Left ventricle myocardium inferior (tissue), 1 donor: ENCODE measurements at regions not wholly inside any gene's neighbourhood (a gene's known extent, or its start where the extent isn't known, plus 50 kb on each side); places are given as distances from the start of the nearest gene placed in this dataset.
"Not testable (repeated sequence)": the region's sequence is repeated elsewhere in the genome, so short reads cannot be mapped to it uniquely, and the experiment has no call there.

Experiments
- DNase-seq: peaks from one replicate; pipeline ENCODE4 v3.0.0-alpha.2; 2020
- H3K27ac ChIP-seq: fragments of 200-600 bp; replicated peaks from 2 replicates; pipeline ENCODE4 v1.8.0; 2021
- H3K27me3 ChIP-seq: fragments of 200-600 bp; 2 replicates; pipeline ENCODE4 v1.8.0; 2021; ENCODE audit warnings: low read depth
- H3K36me3 ChIP-seq: fragments of 200-600 bp; 2 replicates; pipeline ENCODE4 v1.8.0; 2021
- H3K4me1 ChIP-seq: fragments of 200-600 bp; 2 replicates; pipeline ENCODE4 v1.8.0; 2021
- H3K4me3 ChIP-seq: fragments of 200-600 bp; 2 replicates; pipeline ENCODE4 v1.8.0; 2021; ENCODE audit warnings: mild to moderate bottlenecking, moderate library complexity
- H3K9me3 ChIP-seq: fragments of 200-600 bp; replicated peaks from 2 replicates; pipeline ENCODE4 v1.8.0; 2021
- CTCF ChIP-seq: fragments of 200-600 bp; IDR thresholded peaks from 2 replicates; pipeline ENCODE4 v1.8.0; 2021; ENCODE audit warnings: antibody characterized with exemption, mild to moderate bottlenecking, borderline replicate concordance
- intact Hi-C: fragments of 100-400 bp; cut with micrococcal nuclease; formaldehyde crosslinking; loops from one replicate; pipeline ENCODE4 v1.11.0; 2022
- donor health status: DM: no; HTN: yes; CAD: no; lungs with severe emphysema.

- H3K27me3 ChIP-seq, DNase-seq, intact Hi-C loops, H3K27ac ChIP-seq, H3K4me1 ChIP-seq, H3K36me3 ChIP-seq, H3K4me3 ChIP-seq: not testable (repeated sequence)
- peaks cover 60% of the 10 kb centered on the region for H3K9me3 ChIP-seq
These were observed 62.8 kb downstream of the SCP2D1 start for GRCh38 chr20:18876394-18876793.

DNA sequence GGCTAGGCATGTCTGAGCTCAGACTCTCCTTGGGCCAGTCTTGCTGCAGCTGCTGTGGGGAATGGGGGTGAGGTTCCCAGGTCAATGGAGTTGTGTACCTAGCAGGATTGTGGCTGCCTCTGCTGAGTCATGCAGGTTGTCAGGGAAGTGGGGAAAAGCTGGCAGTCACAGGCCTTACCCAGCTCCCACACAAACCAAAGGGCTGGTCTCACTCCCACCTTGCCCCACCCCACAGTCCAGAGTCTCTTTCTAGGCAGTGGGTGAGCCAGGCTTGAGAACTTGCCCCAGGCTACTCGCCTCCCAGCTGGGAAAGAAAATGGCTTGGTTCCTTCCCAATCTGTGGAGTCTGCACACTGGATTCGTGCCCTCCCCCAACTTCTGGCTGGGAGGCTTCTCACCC is 65.7 kb downstream of the SCP2D1 start:
- no peaks in the 10 kb centered on the region for H3K27me3 ChIP-seq
- no peaks in the 10 kb centered on the region for H3K4me1 ChIP-seq
- H3K4me3 ChIP-seq, result no peak overlapping the region
- DNase-seq, result no peak
- no peaks in the 10 kb centered on the region for H3K36me3 ChIP-seq
- H3K27ac ChIP-seq, result no peak overlapping the region
- no peak for TF ChIP-seq CTCF
- H3K9me3 ChIP-seq, result peaks cover 49% of the 10 kb centered on the region
- intact Hi-C loops, result no loop called here

DNA sequence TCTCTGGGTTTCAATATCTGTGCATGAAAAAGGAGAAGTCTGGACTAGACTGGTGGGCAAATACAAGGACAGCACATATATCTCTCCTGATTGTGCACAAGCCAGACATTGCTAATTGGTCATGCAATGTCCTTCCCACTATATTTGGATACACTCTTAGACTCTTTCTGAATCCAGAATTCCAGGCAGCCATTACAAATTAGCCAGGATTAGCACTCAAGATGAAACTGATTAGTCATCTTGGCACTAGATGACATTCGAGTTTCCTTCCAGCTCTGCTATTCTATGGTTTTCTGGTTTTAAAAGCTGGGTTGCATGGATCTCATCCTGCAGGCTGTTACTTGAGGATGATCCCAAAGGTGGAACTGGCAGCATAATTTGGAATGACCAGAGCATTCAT is 73.2 kb downstream of the SCP2D1 start:
- no peak overlapping the region for H3K27ac ChIP-seq
- TF ChIP-seq CTCF, result no peak
- no peaks in the 10 kb centered on the region for H3K36me3 ChIP-seq
- DNase-seq, result no peak
- H3K4me1 ChIP-seq, result no peaks in the 10 kb centered on the region
- intact Hi-C loops, result no loop called here
- H3K4me3 ChIP-seq, result no peak overlapping the region
- no peaks in the 10 kb centered on the region for H3K27me3 ChIP-seq
- peaks cover 2% of the 10 kb centered on the region for H3K9me3 ChIP-seq

- no peak for TF ChIP-seq CTCF
- intact Hi-C loops, result no loop called here
These were observed 88.6 kb downstream of the SCP2D1 start for GRCh38 chr20:18901980-18902737.

DNA sequence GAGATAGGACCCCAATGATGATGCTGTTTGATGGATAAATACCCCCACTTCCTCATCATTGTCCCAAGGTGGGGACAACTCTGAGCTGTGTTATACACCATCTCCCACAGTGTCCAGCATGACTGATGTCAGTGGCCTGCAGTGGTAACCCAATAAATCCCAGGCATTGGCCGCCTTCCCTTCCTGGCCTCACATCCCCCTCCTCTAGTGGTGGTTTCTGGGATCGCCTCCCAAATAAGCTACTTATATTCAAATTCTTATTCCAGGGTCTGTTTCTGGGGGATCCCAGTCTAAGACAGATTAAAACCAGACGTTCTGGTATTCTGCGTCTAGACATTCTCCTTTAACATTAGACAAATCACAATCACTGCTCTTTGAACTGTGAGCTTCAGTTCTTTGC is 90.6 kb downstream of the SCP2D1 start:
- Histone ChIP-seq H3K4me3 (no peak overlapping the region), H3K36me3 (no peaks in the 10 kb centered on the region), H3K4me1 (no peaks in the 10 kb centered on the region), H3K9me3 (no peaks in the 10 kb centered on the region), H3K27ac (no peak overlapping the region), H3K27me3 (peaks cover 9% of the 10 kb centered on the region)
- no peak for TF ChIP-seq CTCF
- intact Hi-C loops, result no loop called here
- no peak for DNase-seq

More at GRCh38 chr20:18901980-18902737, 88.6 kb downstream of the SCP2D1 start:
- no peaks in the 10 kb centered on the region for H3K4me1 ChIP-seq
- no peaks in the 10 kb centered on the region for H3K36me3 ChIP-seq
- peaks cover 9% of the 10 kb centered on the region for H3K27me3 ChIP-seq
- H3K9me3 ChIP-seq, result no peaks in the 10 kb centered on the region
- H3K27ac ChIP-seq, result no peak overlapping the region
- DNase-seq, result no peak
- no peak overlapping the region for H3K4me3 ChIP-seq

DNA sequence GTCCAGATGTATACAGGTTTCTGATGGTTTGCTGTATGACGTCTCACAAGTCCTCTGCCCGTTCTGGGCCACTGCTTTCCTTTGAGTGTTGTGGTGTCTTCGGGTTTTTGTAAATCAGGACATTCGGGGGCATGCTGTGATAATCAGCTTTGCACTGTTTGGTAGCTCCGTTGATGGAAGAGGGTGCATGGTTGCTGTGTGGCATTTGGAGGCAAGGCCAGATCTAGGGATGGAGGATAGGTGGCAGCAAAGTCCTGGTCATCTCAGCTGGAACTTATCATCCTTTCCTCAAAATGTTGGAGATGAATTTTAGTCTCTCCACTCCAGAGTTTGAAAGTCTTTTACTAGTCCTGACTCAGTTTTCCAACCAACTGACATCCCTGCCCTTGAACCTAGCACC is 91.0 kb downstream of the SCP2D1 start:
- Histone ChIP-seq H3K4me3 (no peak overlapping the region), H3K9me3 (no peaks in the 10 kb centered on the region), H3K27me3 (peaks cover 8% of the 10 kb centered on the region), H3K27ac (no peak overlapping the region), H3K4me1 (no peaks in the 10 kb centered on the region), H3K36me3 (no peaks in the 10 kb centered on the region)
- DNase-seq, result no peak
- peak; percentile 57 for TF ChIP-seq CTCF
- intact Hi-C loops, result no loop called here
